ENCODE measurements at regions not wholly inside any gene's neighbourhood (a gene's known extent, or its start where the extent isn't known, plus 50 kb on each side); places are given as distances from the start of the nearest gene placed in this dataset.

GRCh38 chr5:124419531-124419930, 326.9 kb downstream of the ZNF608 start:
- TF ChIP-seq CTCF (IDR thresholded peaks at IDR 0.05 in 4 of 5, conservative IDR thresholded peaks at IDR 0.05 in 1 of 5) = no peak
- TF ChIP-seq POLR2A (IDR thresholded peaks at IDR 0.05) = no peak

Data from gastrocnemius medialis (tissue), 4 donors.